ENCODE measurements at regions not wholly inside any gene's neighbourhood (a gene's known extent, or its start where the extent isn't known, plus 50 kb on each side); places are given as distances from the start of the nearest gene placed in this dataset.
"Not testable (repeated sequence)": the region's sequence is repeated elsewhere in the genome, so short reads cannot be mapped to it uniquely, and the experiment has no call there.

- H3K27me3 ChIP-seq (ENCODE audit: insufficient read depth, low read length); H3K36me3 ChIP-seq (ENCODE audit: insufficient read depth, low read length); H3K4me3 ChIP-seq (ENCODE audit: low read length); H2AFZ ChIP-seq (ENCODE audit: low read depth, low read length); H3K4me1 ChIP-seq (ENCODE audit: insufficient read depth, low read length); H3K9me3 ChIP-seq (ENCODE audit: low read length): not testable (repeated sequence)
These were observed 74.5 kb upstream of the ACBD5 start for GRCh38 chr10:27315082-27315481.

GRCh38 chr10:27313586-27313985 is 73.0 kb upstream of the ACBD5 start:
- H3K36me3 ChIP-seq (ENCODE audit: insufficient read depth, low read length); H3K27me3 ChIP-seq (ENCODE audit: insufficient read depth, low read length); H3K9me3 ChIP-seq (ENCODE audit: low read length); H3K4me1 ChIP-seq (ENCODE audit: insufficient read depth, low read length); H2AFZ ChIP-seq (ENCODE audit: low read depth, low read length); H3K4me3 ChIP-seq (ENCODE audit: low read length): not testable (repeated sequence)

DNA sequence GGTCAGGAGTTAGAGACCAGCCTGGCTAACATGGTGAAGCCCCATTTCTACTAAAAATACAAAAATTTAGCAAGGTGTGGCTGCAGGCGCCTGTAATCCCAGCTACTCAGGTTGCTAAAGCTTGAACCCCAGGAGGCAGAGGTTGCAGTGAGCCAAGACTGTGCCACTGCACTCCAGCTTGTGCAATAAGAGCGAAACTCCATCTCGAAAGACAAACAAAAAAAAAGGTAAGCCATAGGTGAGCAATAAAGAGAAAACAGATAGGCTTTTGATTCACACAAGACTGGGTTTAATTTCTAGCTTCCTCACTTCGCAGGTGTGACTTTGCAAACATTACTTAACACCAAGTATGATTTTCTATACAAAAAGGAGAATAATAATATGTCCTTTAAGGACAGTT is 72.3 kb upstream of the ACBD5 start:
- Histone ChIP-seq H2AFZ (ENCODE audit: low read depth, low read length) (no peak overlapping the region), H3K36me3 (ENCODE audit: insufficient read depth, low read length) (no peaks in the 10 kb centered on the region), H3K4me1 (ENCODE audit: insufficient read depth, low read length) (no peaks in the 10 kb centered on the region), H3K9me3 (ENCODE audit: low read length) (no peaks in the 10 kb centered on the region), H3K27me3 (ENCODE audit: insufficient read depth, low read length) (no peaks in the 10 kb centered on the region), H3K4me3 (ENCODE audit: low read length) (no peak overlapping the region)

GRCh38 chr10:27311809-27312208 is 71.2 kb upstream of the ACBD5 start:
- not testable (repeated sequence) for H3K36me3 ChIP-seq (ENCODE audit: insufficient read depth, low read length); H2AFZ ChIP-seq (ENCODE audit: low read depth, low read length); H3K4me1 ChIP-seq (ENCODE audit: insufficient read depth, low read length); H3K4me3 ChIP-seq (ENCODE audit: low read length); H3K9me3 ChIP-seq (ENCODE audit: low read length); H3K27me3 ChIP-seq (ENCODE audit: insufficient read depth, low read length)

- H3K27me3 ChIP-seq (ENCODE audit: insufficient read depth, low read length); H3K9me3 ChIP-seq (ENCODE audit: low read length); H3K4me3 ChIP-seq (ENCODE audit: low read length); H3K4me1 ChIP-seq (ENCODE audit: insufficient read depth, low read length); H2AFZ ChIP-seq (ENCODE audit: low read depth, low read length); H3K36me3 ChIP-seq (ENCODE audit: insufficient read depth, low read length): not testable (repeated sequence)
These were observed 57.9 kb upstream of the ACBD5 start for GRCh38 chr10:27298522-27298850.

DNA sequence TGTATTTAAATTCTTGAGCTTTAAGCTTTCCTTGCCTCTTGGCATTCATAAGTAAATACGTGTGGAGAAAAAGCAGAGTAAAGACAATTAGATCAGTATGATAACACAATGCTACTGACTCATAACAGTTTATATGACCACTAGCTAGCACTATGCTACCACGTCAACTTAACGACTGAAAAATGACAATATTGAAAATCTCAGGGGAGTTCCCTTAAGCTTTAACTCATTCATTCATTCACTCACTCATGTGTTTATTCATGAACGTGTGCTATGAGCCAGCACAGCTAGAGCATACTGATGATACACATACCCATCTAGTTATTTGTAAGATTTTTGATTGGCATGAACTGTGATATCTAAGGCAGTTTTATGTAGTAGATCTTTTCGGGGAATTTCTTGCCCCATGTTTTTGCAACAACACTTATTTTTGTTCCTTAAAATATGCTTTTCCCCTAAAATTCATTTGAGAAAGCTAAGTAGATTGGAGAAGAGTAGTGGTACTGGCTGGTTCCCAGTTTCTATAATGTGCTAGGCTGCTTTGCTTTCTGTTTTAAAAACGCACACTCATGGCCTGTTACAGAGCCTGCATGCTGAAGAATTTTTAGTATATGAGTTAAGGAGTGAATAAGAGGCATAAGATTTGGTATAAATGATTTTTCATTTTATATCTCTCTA is 57.4 kb upstream of the ACBD5 start:
- H3K9me3 ChIP-seq (ENCODE audit: low read length) = no peaks in the 10 kb centered on the region
- no peak overlapping the region for H3K4me3 ChIP-seq (ENCODE audit: low read length)
- no peak overlapping the region for H2AFZ ChIP-seq (ENCODE audit: low read depth, low read length)
- no peaks in the 10 kb centered on the region for H3K4me1 ChIP-seq (ENCODE audit: insufficient read depth, low read length)
- H3K36me3 ChIP-seq (ENCODE audit: insufficient read depth, low read length) = no peaks in the 10 kb centered on the region
- no peaks in the 10 kb centered on the region for H3K27me3 ChIP-seq (ENCODE audit: insufficient read depth, low read length)

GRCh38 chr10:27296285-27296684 is 55.7 kb upstream of the ACBD5 start:
- not testable (repeated sequence) for H3K36me3 ChIP-seq (ENCODE audit: insufficient read depth, low read length); H3K4me1 ChIP-seq (ENCODE audit: insufficient read depth, low read length); H2AFZ ChIP-seq (ENCODE audit: low read depth, low read length); H3K4me3 ChIP-seq (ENCODE audit: low read length); H3K9me3 ChIP-seq (ENCODE audit: low read length); H3K27me3 ChIP-seq (ENCODE audit: insufficient read depth, low read length)

DNA sequence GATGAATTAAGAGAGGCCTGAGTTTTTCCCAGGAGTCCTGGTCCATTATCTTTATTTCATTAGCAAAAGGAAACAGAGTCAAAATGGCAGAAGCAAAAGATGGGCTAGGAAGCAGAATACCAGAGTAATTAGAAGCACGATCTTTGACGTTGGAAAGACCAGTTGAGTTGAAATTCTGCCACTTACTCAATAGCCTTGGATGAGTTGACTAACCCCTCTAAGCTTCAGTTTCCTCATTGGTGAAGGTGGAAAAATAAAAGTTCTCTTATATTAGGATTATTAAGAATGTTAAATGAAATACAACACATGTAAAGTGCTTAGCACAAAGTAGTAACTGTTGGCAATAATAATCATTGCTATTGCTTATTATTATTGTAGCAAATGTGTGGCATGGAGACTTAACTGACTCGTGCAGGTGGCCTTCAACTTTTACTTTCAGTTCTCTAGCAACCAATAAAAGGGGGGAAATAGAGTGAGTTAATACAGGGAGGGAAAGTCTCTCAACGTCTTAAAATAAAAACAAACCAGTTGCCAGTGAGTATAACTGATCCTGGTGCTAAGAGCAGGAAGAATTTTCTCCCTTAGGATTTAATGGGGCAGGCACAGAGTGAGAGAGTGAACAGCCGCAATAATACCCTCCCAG is 50.8 kb upstream of the ACBD5 start:
- not testable (repeated sequence) for H3K36me3 ChIP-seq (ENCODE audit: insufficient read depth, low read length); H3K9me3 ChIP-seq (ENCODE audit: low read length)

More for the DNA sequence above, 50.8 kb upstream of the ACBD5 start:
- H3K4me3 ChIP-seq (ENCODE audit: low read length); H3K27me3 ChIP-seq (ENCODE audit: insufficient read depth, low read length); H3K4me1 ChIP-seq (ENCODE audit: insufficient read depth, low read length); H2AFZ ChIP-seq (ENCODE audit: low read depth, low read length): not testable (repeated sequence)
